ENCODE measurements at regions not wholly inside any gene's neighbourhood (a gene's known extent, or its start where the extent isn't known, plus 50 kb on each side); places are given as distances from the start of the nearest gene placed in this dataset.

DNA sequence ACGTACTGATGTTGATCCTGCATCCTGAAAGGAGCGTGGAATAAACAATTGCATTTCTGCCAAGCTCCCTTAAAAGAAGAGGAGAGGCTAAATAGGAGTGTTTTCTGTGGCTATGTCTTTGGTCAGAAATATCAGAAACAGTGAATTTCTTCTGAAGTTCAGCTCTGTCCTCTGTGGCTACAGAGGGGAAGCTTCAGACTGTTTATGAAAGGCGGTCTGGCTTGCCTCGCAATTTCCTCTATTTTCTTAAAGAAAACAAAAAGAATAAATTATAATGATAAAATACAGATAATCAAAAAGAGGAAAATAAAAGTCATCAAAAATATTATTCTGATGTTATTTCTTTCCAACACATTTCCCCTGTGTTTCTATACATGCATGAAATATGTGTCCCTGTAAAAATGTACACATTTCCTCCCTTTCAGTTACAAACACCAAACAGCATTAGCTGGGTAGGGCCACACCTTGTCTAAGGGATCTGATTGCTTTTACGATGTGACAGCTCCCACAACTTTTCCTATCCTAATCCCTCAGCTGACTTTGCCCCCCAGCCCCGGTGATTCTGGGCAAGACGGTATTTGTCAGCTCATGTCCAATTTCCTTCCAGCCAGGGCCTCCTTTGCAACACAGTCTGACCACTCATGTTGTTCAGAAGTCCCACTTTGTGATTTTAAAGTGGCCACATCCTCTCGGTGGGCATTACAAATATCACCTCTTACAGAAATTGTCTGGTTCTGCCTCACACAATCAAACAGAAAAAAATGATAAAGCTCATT lies 439.0 kb downstream of the HS3ST3B1 start:
- TF ChIP-seq, protein P1, sequence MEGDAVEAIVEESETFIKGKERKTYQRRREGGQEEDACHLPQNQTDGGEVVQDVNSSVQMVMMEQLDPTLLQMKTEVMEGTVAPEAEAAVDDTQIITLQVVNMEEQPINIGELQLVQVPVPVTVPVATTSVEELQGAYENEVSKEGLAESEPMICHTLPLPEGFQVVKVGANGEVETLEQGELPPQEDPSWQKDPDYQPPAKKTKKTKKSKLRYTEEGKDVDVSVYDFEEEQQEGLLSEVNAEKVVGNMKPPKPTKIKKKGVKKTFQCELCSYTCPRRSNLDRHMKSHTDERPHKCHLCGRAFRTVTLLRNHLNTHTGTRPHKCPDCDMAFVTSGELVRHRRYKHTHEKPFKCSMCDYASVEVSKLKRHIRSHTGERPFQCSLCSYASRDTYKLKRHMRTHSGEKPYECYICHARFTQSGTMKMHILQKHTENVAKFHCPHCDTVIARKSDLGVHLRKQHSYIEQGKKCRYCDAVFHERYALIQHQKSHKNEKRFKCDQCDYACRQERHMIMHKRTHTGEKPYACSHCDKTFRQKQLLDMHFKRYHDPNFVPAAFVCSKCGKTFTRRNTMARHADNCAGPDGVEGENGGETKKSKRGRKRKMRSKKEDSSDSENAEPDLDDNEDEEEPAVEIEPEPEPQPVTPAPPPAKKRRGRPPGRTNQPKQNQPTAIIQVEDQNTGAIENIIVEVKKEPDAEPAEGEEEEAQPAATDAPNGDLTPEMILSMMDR (IDR thresholded peaks at IDR 0.05) = no peak
- TF ChIP-seq POLR2A (IDR thresholded peaks at IDR 0.05) = no peak
